ENCODE measurements at regions not wholly inside any gene's neighbourhood (a gene's known extent, or its start where the extent isn't known, plus 50 kb on each side); places are given as distances from the start of the nearest gene placed in this dataset.

DNA sequence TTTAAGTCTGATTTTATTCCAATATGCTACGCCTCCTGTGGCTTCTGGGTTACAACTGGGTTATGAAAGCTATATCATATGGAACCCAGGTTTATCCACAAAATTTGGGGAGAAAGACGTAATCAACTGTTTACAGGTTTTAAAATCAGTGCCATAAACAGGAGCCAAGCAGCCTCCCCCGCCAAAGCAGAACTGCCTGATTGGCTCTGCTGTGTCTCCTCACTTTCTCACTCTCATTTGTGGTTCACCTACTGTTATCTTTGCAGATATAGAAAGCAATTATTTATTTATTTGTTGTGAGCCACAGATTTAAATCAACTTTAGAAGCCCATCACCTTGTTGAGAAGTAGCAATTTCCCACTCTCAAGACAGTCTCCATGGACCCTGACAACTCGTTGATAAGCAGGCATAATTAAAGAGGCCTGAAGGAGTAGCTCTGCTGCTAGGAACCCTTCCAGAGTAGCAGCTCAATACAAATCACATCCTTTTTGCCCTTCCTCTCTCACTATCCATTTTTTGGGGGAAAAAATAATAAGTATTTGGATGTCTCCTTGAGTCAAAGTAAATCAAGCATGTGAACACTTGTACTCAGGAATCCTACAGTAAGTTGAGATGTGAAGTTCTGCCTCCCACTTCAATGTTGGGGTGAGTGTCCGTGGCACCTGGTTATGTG, 191.0 kb upstream of the CCDC150 start:
- Histone ChIP-seq H3K27me3 (no peaks in the 10 kb centered on the region), H3K36me3 (no peaks in the 10 kb centered on the region), H3K9me3 (no peaks in the 10 kb centered on the region), H3K4me1 (no peaks in the 10 kb centered on the region), H3K27ac (no peak overlapping the region), H3K4me3 (no peak overlapping the region)
- no peak for DNase-seq
- intact Hi-C loops (cut with DNase I; ENCODE audit: low total_unique reads), result loop anchor here (10.0 kb wide), 1 partner anchor 786 kb away; no protein-coding TSS in a partner anchor
- TF ChIP-seq, protein P1, sequence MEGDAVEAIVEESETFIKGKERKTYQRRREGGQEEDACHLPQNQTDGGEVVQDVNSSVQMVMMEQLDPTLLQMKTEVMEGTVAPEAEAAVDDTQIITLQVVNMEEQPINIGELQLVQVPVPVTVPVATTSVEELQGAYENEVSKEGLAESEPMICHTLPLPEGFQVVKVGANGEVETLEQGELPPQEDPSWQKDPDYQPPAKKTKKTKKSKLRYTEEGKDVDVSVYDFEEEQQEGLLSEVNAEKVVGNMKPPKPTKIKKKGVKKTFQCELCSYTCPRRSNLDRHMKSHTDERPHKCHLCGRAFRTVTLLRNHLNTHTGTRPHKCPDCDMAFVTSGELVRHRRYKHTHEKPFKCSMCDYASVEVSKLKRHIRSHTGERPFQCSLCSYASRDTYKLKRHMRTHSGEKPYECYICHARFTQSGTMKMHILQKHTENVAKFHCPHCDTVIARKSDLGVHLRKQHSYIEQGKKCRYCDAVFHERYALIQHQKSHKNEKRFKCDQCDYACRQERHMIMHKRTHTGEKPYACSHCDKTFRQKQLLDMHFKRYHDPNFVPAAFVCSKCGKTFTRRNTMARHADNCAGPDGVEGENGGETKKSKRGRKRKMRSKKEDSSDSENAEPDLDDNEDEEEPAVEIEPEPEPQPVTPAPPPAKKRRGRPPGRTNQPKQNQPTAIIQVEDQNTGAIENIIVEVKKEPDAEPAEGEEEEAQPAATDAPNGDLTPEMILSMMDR (IDR thresholded peaks at IDR 0.05), result no peak

DNA sequence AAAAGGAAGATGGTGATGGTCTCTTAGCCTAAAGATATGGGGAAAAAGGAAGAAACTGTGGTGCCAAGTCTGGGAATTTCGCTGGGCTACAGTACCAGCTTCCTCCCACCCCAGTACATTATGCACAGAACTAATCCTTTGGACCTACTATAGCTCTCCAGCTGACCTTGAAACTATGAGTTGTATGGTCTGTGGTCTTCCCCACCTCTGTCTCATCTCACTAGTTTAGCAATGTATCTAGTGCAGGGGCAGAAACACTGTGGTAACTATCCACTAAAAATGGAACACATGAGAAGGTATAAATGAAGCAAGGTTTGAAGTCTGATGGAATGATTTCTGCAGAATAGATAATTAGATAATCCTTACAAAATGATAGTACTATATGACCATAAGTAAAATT, 190.4 kb upstream of the CCDC150 start:
- no peak for DNase-seq
- Histone ChIP-seq H3K4me3 (no peak overlapping the region), H3K4me1 (no peaks in the 10 kb centered on the region), H3K36me3 (no peaks in the 10 kb centered on the region), H3K9me3 (no peaks in the 10 kb centered on the region), H3K27me3 (no peaks in the 10 kb centered on the region), H3K27ac (no peak overlapping the region)
- intact Hi-C loops (cut with DNase I; ENCODE audit: low total_unique reads), result loop anchor here (10.0 kb wide), 1 partner anchor 786 kb away; no protein-coding TSS in a partner anchor
- TF ChIP-seq, protein P1 (IDR thresholded peaks at IDR 0.05), result no peak

DNA sequence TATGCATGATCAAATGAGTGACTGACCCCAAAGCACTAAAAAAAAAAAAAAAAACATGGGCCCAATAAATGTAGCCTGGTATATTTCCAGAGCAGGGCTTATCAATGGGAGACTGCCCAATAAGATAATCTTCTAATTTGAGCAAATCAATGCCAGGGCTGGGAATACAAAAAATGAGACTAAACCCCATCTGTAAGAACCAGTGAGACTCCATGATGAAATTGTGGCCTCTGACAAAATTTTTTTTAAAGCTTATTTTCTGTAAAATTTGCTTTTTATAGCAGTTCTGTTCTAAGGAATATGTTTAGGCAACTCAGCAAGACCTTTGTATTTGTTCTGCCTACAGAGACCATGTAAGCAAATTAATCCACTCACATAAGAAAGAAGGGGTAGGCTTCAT, 186.8 kb upstream of the CCDC150 start:
- TF ChIP-seq, protein P1 (IDR thresholded peaks at IDR 0.05), result no peak
- DNase-seq, result no peak
- Histone ChIP-seq H3K4me3 (no peak overlapping the region), H3K4me1 (no peaks in the 10 kb centered on the region), H3K27ac (no peak overlapping the region), H3K27me3 (no peaks in the 10 kb centered on the region), H3K9me3 (no peaks in the 10 kb centered on the region), H3K36me3 (no peaks in the 10 kb centered on the region)
- intact Hi-C loops (cut with DNase I; ENCODE audit: low total_unique reads), result no loop called here

DNA sequence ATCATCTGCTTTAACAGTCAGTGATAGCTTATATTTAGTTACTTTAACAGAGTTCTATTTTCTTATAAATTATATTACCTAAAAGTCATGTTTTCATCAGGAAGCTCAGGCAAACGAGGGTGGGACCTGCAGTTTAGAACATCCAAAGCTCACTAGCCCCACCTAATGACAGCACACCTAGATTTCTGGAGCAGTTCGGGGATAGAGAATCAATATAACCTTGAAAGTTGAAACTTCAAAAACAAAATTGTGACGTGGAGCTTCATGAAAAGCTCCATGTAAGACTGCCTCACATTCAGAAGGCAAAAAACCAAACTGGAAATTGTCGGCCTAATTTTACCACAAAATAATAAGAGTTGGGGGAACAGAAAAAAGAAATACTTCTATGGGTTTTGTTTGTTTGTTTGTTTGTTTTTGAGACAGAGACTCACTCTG, 185.9 kb upstream of the CCDC150 start:
- no peaks in the 10 kb centered on the region for H3K27me3 ChIP-seq
- no peak overlapping the region for H3K4me3 ChIP-seq
- intact Hi-C loops (cut with DNase I; ENCODE audit: low total_unique reads), result no loop called here
- H3K9me3 ChIP-seq, result no peaks in the 10 kb centered on the region
- no peaks in the 10 kb centered on the region for H3K36me3 ChIP-seq
- no peak for DNase-seq
- no peaks in the 10 kb centered on the region for H3K4me1 ChIP-seq
- no peak overlapping the region for H3K27ac ChIP-seq
- TF ChIP-seq, protein P1 (IDR thresholded peaks at IDR 0.05), result peak; percentile 14 to 28

DNA sequence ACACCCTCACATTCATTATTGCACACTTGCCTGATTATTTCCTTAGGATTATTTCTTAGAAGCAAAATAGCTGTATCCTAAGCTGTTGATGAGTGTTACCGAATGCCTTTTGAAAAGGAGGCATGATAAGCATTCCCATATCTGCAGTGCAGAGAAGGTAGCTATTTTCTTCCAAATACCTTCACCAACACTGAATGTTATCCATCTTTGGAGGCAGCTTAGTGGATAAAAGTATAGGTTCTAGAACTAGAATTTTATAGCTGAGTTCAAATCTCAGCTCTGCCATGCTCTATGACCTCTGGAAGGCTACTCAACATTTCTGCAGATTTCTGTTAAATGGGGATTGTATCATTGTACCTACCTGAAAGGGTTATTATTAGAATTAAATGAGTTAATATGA, 185.0 kb upstream of the CCDC150 start:
- TF ChIP-seq, protein P1 (IDR thresholded peaks at IDR 0.05), result no peak
- no peaks in the 10 kb centered on the region for H3K9me3 ChIP-seq

More for the DNA sequence above, 185.0 kb upstream of the CCDC150 start:
- H3K4me1 ChIP-seq, result no peaks in the 10 kb centered on the region
- no peak for DNase-seq
- no peaks in the 10 kb centered on the region for H3K36me3 ChIP-seq
- no peak overlapping the region for H3K4me3 ChIP-seq
- no peaks in the 10 kb centered on the region for H3K27me3 ChIP-seq
- no peak overlapping the region for H3K27ac ChIP-seq
- intact Hi-C loops (cut with DNase I; ENCODE audit: low total_unique reads), result no loop called here

Measured in tibial artery (tissue), 4 donors.